IPS DF 19.7 (cell line): ENCODE measurements at regions not wholly inside any gene's neighbourhood (a gene's known extent, or its start where the extent isn't known, plus 50 kb on each side); places are given as distances from the start of the nearest gene placed in this dataset.

ENCODE experiments used
- DNase-seq: peaks from one replicate; pipeline ENCODE4 v3.0.0-alpha.2; 2013; ENCODE audit warnings: low read depth, low spot score

DNA sequence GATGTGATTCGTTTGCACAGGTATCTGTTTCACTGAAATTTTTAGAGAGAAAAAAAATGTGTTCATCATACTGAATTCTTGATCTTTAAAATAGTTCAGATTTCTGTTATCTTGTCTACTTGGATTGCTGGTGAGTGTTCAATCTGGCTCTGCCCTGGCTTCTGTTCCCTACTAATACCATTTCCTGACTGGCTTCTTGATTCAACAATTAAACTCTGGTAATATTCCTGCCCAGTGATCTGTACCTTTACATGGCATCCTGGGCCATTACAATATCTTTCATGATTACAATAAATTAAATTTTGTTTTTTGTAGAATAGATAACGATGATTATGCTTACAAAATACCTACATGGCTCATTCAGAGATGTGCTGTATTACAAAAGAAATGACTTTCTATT, 1388.0 kb upstream of the TENM3 start:
- DNase-seq: no peak

DNA sequence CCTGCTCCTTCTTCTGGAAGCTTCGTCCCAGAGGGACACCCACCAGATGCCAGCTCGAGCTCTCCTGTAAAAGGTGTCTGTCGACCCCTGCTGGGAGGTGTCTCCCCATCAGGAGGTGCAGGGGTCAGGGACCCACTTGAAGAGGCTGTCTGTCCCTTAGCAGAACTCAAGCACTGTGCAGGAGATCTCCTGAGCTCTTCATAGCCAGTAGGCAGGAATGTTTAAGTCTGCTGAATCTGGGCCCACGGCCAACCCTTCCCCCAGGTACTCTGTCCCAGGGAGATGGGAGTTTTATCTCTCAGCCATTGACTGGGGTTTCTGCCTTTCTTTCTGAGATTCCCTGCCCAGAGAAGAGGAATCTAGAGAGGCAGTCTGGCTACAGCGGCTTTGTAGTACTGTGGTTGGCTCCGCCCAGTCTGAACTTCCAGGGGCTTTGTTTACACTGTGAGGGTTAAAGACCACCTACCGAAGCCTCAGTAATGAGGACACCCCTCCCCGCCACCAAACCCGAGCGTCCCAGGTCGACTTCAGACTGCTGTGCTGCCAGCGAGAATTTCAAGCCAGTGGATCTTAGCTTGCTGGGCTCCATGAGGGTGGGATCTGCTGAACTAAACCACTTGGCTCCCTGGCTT, 1383.0 kb upstream of the TENM3 start:
- DNase-seq: no peak

DNA sequence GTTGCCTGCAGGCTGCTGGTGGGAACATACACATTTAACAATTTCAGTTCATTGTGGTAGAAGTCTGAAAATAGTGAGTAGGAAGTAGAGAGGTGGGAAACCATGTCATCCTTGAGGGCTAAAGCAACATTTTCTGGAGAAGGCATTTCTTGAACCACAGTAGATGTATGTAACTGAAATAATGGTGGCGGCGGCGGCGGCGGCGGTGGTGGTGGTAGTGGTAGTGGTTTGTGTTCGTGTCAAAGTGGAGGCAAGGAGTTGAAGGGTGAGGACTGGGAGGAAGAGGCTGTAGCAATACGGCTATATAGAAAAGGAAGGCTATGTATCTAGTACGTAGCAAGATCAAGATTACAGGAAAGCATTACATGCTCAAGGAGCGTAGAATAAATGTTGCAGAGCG, 1381.6 kb upstream of the TENM3 start:
- DNase-seq: no peak

GRCh38 chr4:180866933-180867643, 1376.1 kb upstream of the TENM3 start:
- no peak for DNase-seq

DNA sequence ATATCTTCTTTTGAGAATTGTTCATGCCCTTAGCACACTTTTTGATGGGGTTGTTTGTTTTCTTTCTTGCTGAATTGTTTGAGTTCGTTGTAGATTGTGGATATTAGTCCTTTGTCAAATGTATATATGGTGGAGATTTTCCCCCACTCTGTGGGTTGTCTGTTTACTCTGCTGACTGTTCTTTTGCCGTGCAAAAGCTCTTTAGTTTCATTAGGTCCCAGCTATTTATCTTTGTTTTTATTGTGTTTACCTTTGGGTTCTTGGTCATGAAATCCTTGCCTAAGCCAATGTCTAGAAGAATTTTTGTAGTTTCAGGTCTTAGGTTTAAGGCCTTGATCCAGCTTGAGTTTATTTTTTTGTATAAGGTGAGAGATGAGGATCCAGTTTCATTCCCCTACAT, 1372.6 kb upstream of the TENM3 start:
- no peak for DNase-seq

- no peak for DNase-seq
These were observed 1344.9 kb upstream of the TENM3 start for GRCh38 chr4:180898305-180898704.

DNA sequence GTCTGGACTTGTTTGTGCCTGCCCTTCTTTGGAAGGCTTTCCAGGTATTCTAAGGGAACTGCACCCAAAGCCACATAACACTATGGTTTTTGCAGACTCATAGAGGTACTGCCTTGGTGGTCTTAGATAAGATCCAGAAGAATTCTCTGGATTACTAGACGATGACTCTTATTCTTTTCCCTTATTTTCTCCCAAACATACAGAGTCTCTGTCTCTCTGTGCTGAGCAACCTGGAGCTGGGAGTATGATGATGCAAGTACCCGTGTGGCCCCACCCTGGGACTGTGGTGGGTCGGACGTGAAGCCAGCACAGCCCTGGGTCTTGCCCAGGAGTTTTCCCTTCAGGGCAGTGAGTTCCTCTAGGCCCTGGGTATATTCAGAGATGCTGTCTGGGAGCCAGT, 1342.4 kb upstream of the TENM3 start:
- no peak for DNase-seq

- peak; percentile 54 for DNase-seq
These were observed 1333.9 kb upstream of the TENM3 start for GRCh38 chr4:180909279-180909678.

GRCh38 chr4:180913750-180914149, 1329.5 kb upstream of the TENM3 start:
- DNase-seq: no peak

DNA sequence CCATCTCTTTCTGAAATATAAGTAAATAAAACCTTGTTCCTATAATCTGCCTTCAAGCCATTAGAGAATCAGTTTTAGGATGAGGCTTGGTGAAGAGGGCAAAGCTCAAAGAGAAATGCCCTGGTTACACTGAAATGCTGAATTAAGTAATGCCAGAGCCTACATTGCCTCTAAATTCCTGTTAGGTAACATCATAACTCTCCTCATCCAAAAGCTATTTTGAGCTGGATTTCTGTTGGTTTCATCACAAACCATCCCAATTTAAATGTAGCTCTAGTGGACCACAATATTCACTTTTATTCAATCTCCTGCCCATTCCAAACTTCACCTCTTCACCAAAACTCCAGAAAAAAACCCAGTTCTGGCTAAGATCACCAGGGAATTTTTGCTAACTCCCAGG, 1319.7 kb upstream of the TENM3 start:
- DNase-seq: no peak

- no peak for DNase-seq
These were observed 1317.4 kb upstream of the TENM3 start for GRCh38 chr4:180925805-180926204.

DNA sequence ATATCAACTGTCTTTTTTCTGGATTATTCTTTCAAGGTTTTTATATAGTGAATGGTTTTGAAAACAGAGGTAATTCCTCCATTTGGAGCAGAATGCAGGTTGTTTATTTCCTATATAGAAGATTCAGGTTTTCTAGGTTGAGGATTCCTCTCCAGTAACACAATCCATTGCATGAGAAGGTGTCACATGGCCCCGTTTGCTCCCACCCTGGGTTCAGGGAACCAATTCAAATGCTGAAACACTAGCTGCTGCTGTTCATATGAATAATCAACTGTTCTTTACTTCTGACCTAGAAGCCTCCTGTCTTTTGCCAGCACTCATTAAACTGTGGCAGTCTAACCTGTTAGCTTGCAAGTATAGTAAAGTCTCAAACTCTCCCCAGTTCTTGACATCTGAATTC, 1316.9 kb upstream of the TENM3 start:
- DNase-seq: no peak

GRCh38 chr4:180932370-180933001, 1310.7 kb upstream of the TENM3 start:
- no peak for DNase-seq

DNA sequence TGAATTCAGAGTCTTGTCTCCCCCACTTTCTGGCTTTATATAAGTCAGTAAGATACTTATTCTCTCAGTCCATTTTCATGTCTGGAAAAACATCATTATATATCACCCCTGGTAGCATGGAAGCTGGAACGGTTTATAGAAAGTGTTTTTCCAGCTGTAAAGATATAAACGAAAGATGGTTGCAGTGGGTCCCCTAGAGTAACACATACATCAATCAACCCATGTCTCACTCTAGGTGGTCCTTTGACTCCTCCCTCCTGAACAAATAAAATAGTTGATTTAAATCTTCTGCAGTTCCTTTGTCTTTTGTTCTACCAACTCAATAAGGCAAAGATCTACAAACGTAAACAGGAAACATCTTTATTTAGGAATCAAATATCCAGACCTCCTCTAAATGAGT, 1306.1 kb upstream of the TENM3 start:
- no peak for DNase-seq

- DNase-seq: no peak
These were observed 1302.5 kb upstream of the TENM3 start for GRCh38 chr4:180940680-180941079.

DNA sequence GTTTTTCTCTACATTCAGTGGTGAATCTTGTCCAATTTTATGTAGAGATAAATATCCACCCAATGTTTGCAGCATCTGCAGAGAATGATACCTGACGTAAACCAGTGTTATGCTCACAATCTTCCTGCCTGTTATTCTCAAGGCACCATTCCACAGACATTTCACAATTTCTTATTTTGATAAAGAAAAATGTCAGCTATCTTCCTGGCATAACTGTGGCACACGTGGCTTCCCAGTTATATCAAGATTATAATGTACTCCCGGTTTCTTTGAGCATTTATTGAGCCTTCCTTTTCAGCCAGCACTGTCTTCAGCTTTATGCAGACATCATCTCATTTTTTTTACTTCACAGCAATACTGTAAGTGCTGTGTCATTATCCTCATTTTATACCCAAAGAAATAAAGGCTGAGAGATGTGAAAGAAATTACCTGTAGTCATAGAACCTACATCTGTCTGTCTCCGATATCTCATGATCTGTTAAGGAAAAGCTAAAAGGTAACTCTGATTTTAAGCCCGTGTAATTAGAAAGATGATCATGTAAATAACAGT, 1300.8 kb upstream of the TENM3 start:
- DNase-seq: no peak

DNA sequence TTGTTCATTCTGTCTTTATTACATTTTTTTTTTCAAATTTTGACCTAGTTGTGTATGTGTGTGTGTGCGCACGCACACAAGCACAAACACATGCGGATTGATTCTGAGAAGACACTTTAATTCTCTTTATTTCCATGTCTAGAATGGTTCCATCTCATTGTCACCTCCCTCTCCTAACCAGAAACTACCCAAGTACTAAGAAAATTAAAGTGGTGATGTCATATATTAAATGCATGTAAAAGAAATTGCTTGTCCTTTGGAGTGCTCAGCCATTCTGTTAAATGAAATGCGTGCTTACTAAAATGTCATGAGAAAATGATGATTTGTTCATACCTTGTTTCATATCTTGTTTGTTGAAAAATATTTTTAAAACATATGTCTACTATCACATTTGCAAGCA, 1297.0 kb upstream of the TENM3 start:
- no peak for DNase-seq

- no peak for DNase-seq
These were observed 1295.8 kb upstream of the TENM3 start for GRCh38 chr4:180947425-180947824.

DNA sequence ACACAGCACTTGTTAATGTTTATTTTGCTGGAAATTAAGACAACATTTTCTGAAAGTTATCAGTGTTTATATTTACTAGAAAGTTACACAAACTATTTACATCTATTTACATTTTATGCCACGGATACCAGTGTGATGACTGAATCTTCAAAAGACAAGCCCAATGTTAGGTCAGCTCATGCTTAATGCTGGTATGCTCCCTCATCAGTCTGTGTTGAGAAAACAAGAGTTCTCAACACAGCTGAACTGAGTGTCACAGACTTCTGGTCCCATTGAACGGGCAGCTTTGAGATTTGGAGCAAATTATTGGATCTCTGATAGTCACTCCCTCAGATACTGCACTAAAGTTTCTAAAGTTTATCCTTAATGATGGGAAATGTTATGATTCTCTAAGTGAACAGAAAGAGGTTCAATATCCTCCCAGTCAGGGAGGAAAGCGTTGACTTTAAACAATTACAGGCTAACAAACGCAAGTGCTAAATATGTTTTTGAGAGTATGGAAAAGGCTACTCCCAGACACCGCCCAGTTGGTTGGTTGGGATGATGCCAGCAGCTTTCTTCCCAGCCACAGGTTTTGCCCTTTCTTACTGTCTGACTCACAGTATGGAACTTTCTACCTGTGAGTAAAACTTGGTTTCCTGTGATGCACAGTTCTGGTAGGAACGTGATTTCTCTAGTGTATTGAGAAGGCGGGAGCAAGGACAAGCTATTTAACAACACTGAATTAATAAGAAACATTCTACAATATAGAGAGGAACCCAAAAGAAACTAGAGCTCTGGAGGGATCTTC, 1293.6 kb upstream of the TENM3 start:
- DNase-seq: no peak

- DNase-seq: no peak
These were observed 1292.8 kb upstream of the TENM3 start for GRCh38 chr4:180950377-180950776.

DNA sequence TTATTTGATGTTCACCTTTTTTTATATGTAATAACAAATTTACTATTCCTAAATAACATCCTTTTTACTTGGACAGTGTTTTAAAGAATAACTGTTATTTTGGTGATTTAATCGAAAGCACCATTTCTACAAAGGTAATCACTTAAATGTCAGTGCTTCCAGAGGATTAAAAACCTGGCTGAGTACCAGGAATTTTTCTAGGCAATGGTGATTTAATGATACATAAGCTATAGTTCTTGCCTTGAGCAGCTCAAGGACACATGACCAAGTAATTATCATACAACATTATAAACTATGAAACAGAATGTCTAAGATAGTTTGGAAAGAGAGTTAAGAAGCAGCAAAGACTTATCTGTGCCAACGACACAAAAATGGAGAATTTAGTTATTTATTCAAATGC, 1291.9 kb upstream of the TENM3 start:
- DNase-seq: no peak

DNA sequence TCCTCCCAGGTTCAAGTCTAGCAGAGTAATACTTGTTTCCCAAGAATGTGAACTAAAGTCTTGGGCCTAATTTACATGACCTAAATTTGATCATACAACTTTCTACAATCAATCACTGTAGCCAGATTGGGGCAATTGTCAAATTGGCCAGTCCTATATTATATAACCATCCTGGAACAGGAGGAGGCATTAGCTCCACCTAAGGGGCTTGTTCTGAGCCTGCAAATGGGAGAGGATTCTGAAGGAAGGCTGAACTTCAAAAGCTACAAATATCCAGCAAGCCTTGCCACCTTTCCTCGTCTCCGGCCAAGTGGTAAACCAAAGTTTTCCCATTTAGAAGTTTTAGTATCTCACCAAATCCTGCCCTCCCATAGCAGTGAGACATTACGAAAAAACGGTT, 1289.6 kb upstream of the TENM3 start:
- DNase-seq: peak; percentile 9
